A549 (cell line): ENCODE measurements at regions not wholly inside any gene's neighbourhood (a gene's known extent, or its start where the extent isn't known, plus 50 kb on each side); places are given as distances from the start of the nearest gene placed in this dataset.

Experiments
- ATAC-seq, 2 experiments: fragments of 200-7000 bp in 1 of 2; fragments of >200 bp in 1 of 2; cut with Nextera tagmentation in 1 of 2; cut with Tn5 transposase in 1 of 2; 3 replicates each; pipeline versions ENCODE4 v1.8.0 to v1.9.1; 2018 to 2020; ENCODE audit warnings: mild to moderate bottlenecking in 1 of 2, moderate library complexity in 1 of 2
- CTCF ChIA-PET: fragments of 300-600 bp; sonication (Branson Sonifier 250); formaldehyde crosslinking; extraction: SDS; loops from one replicate; lab custom pipeline; 2021; ENCODE audit warnings: antibody characterized with exemption, inconsistent platforms; lab: Yijun Ruan, JAX
- POLR2A ChIA-PET: fragments of 350-600 bp; formaldehyde crosslinking; extraction: SDS; loops from one replicate; lab custom pipeline; 2021; ENCODE audit warnings: antibody characterized with exemption, inconsistent platforms; lab: Yijun Ruan, JAX
- DNase-seq, 2 experiments: peaks; one replicate each; pipeline versions ENCODE4 v3.0.0 to v3.0.0-alpha.2; 2011 to 2016; ENCODE audit warnings: low read depth in 1 of 2, low spot score in 1 of 2
- FAIRE-seq: peaks from 2 replicates; lab custom pipeline; 2011; peaks lifted over from hg19 to GRCh38; lab: Jason Lieb, UNC
- H3K27ac ChIP-seq, 2 experiments: fragments of >200 bp; sonication (Bioruptor Twin); formaldehyde crosslinking; 3 replicates each; pipeline ENCODE4 v1.5.1; 2016 to 2017
- H3K4me1 ChIP-seq: fragments of >200 bp; sonication (Bioruptor Twin); formaldehyde crosslinking; 3 replicates; pipeline ENCODE4 v1.6.1; 2016
- H3K4me2 ChIP-seq: fragments of >200 bp; sonication (Bioruptor Twin); formaldehyde crosslinking; 3 replicates; pipeline ENCODE4 v1.6.1; 2016
- H3K4me3 ChIP-seq: fragments of >200 bp; sonication (Bioruptor Twin); formaldehyde crosslinking; 3 replicates; pipeline ENCODE4 v1.5.1; 2016
- H3K9me3 ChIP-seq: fragments of >200 bp; sonication (Bioruptor Twin); formaldehyde crosslinking; 3 replicates; pipeline ENCODE4 v1.6.1; 2016
- CBX2 ChIP-seq: fragments of 200-600 bp; sonication (generic); IDR thresholded peaks from 2 replicates; pipeline ENCODE4 v1.6.1; 2016; ENCODE audit warnings: low read depth, mild to moderate bottlenecking, borderline replicate concordance
- CBX8 ChIP-seq: fragments of 200-600 bp; sonication (generic); IDR thresholded peaks from 2 replicates; pipeline ENCODE4 v1.6.1; 2016
- CHD4 ChIP-seq: fragments of 200-600 bp; sonication (generic); IDR thresholded peaks from 2 replicates; pipeline ENCODE4 v1.6.1; 2016; ENCODE audit warnings: antibody characterized with exemption, mild to moderate bottlenecking, borderline replicate concordance
- EHMT2 ChIP-seq: fragments of 200-600 bp; sonication (generic); IDR thresholded peaks from 2 replicates; pipeline ENCODE4 v1.6.1; 2016; ENCODE audit warnings: antibody characterized with exemption, low read depth, mild to moderate bottlenecking, moderate library complexity
- EP300 ChIP-seq, 2 experiments: fragments of >200 bp; sonication (Bioruptor Twin); formaldehyde crosslinking; IDR thresholded peaks; 2 replicates in 1 of 2; 3 replicates in 1 of 2; pipeline ENCODE4 v1.6.1; 2016 to 2017
- FOSL2 ChIP-seq, 2 experiments: fragments of 450-650 bp in 1 of 2; fragments of >200 bp in 1 of 2; sonication (Bioruptor Twin) in 1 of 2; formaldehyde crosslinking; IDR thresholded peaks; 2 replicates each; pipeline versions ENCODE4 v1.5.0 to v1.6.1; 2016 to 2020; ENCODE audit warnings: mild to moderate bottlenecking in 1 of 2, moderate library complexity in 1 of 2
- FOXS1 ChIP-seq: fragments of 250-450 bp; sonication (Bioruptor Pico); IDR thresholded peaks from 2 replicates; pipeline ENCODE4 v1.5.0; 2020; ENCODE audit warnings: mild to moderate bottlenecking, moderate library complexity
- GATA3 ChIP-seq: IDR thresholded peaks from 2 replicates; pipeline ENCODE4 v1.6.1; 2012; ENCODE audit warnings: borderline replicate concordance
- HOXB13 ChIP-seq: fragments of 250-450 bp; sonication (Bioruptor Pico); IDR thresholded peaks from 2 replicates; pipeline ENCODE4 v1.5.0; 2020; ENCODE audit warnings: low read depth, mild to moderate bottlenecking, moderate library complexity
- JUNB ChIP-seq: fragments of >200 bp; sonication (Bioruptor Twin); formaldehyde crosslinking; IDR thresholded peaks from 2 replicates; pipeline ENCODE4 v1.6.1; 2016
- KDM1A ChIP-seq: fragments of 200-600 bp; sonication (generic); IDR thresholded peaks from 2 replicates; pipeline ENCODE4 v1.6.1; 2016; ENCODE audit warnings: low read depth, mild to moderate bottlenecking
- MAZ ChIP-seq: fragments of 150-350 bp; IDR thresholded peaks from 2 replicates; pipeline ENCODE4 v1.6.1; 2014; ENCODE audit warnings: antibody characterized with exemption, low read depth, low read length, borderline replicate concordance
- NFE2L2 ChIP-seq: fragments of 150-350 bp; conservative IDR thresholded peaks from 2 replicates; pipeline ENCODE4 v1.6.1; 2014; ENCODE audit warnings: low read length
- NR3C1 ChIP-seq: fragments of >200 bp; sonication (Bioruptor Twin); formaldehyde crosslinking; IDR thresholded peaks from 3 replicates; pipeline ENCODE4 v1.6.1; 2017
- PHF8 ChIP-seq: fragments of 200-600 bp; sonication (generic); IDR thresholded peaks from 2 replicates; pipeline ENCODE4 v1.6.1; 2016; ENCODE audit warnings: low read depth, mild to moderate bottlenecking, antibody characterized with exemption, moderate library complexity, borderline replicate concordance
- RCOR1 ChIP-seq: fragments of 150-350 bp; IDR thresholded peaks from 2 replicates; pipeline ENCODE4 v1.6.1; 2014; ENCODE audit warnings: antibody characterized with exemption, low read length, low read depth
- SREBF2 ChIP-seq: fragments of 450-650 bp; IDR thresholded peaks from 2 replicates; pipeline ENCODE4 v1.6.1; 2014; ENCODE audit warnings: mild to moderate bottlenecking, moderate library complexity
- ZC3H11A ChIP-seq: fragments of 450-650 bp; IDR thresholded peaks from 2 replicates; pipeline ENCODE4 v1.6.1; 2014; ENCODE audit warnings: antibody characterized with exemption, mild to moderate bottlenecking
- ZNF302 ChIP-seq: fragments of 250-450 bp; sonication (Bioruptor Pico); IDR thresholded peaks from 2 replicates; pipeline ENCODE4 v1.9.0; 2021; ENCODE audit warnings: inconsistent platforms, mild to moderate bottlenecking, moderate library complexity
- ZSCAN20 ChIP-seq: fragments of 250-450 bp; sonication (Bioruptor Pico); IDR thresholded peaks from 2 replicates; pipeline ENCODE4 v1.8.0; 2022; ENCODE audit warnings: mild to moderate bottlenecking, moderate library complexity
- WGBS: methylation state at CpG from one replicate; pipeline ENCODE4 v1.1.6; 2017; ENCODE audit errors: missing lambda C conversion rate; 5-methylcytosine and 5-hydroxymethylcytosine counted together
- TF ChIP-seq, protein P1 (sequence below): fragments of >200 bp; sonication (Bioruptor Twin); formaldehyde crosslinking; IDR thresholded peaks from 2 replicates; pipeline ENCODE4 v1.6.1; 2016
- TF ChIP-seq, protein P2 (sequence below): IDR thresholded peaks from 2 replicates; pipeline ENCODE4 v1.6.1; 2012; ENCODE audit warnings: low read depth, borderline replicate concordance
- TF ChIP-seq, protein P3 (sequence below): fragments of >200 bp; sonication (Bioruptor Twin); formaldehyde crosslinking; IDR thresholded peaks from 3 replicates; pipeline ENCODE4 v1.5.1; 2016
- TF ChIP-seq, protein P4 (sequence below): fragments of >200 bp; sonication (Bioruptor Twin); formaldehyde crosslinking; IDR thresholded peaks from 3 replicates; pipeline ENCODE4 v1.6.1; 2016
- TF ChIP-seq, protein P5 (sequence below): fragments of 150-350 bp; IDR thresholded peaks from 2 replicates; pipeline ENCODE4 v1.6.1; 2014; ENCODE audit warnings: low read depth, mild to moderate bottlenecking, low read length
- TF ChIP-seq, protein P6 (sequence below): IDR thresholded peaks from 2 replicates; pipeline ENCODE4 v1.6.1; 2012
- TF ChIP-seq, protein P7 (sequence below): fragments of 200-600 bp; sonication (generic); IDR thresholded peaks from 2 replicates; pipeline ENCODE4 v1.6.1; 2016; ENCODE audit warnings: antibody characterized with exemption, mild to moderate bottlenecking, moderate library complexity

DNA sequence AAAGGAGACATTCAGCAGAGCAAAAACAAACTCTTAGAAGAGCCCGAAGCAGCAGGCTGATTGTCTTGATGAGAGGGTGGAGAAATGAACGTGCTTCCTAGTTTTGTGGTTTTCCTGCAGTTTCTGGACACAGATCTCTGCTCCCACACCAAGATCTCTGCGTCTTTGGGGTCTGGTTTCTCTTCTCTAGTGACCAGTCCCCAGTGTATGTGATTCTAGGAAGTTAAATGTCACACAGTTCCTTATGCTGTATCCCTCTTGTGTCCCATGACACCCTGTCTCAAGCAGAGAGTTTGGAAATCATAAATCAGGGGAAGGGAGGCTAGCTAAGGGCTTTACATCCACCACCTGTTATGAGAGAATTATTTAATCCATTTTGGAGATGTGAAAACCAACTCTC is 55.4 kb upstream of the KLF14 start:
- FAIRE-seq = no peak

DNA sequence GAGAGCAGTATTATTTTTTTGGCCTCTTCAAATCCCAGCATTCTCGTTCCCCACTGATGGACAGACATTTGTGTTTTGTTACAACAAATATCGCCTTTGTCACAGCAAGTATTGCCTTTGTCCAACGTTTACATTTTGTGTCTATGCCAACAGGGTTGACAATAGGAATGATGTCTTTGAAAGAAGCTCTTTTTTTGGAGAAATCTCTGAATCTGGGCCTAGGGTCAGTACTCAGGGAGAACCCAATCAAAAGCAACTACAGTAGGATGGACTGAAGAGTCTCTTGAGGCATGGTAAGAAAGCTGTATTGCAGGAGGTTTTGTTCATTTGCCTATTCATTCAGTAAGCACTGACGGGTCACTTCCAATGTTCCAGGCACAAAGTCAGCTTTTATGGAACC is 57.7 kb upstream of the KLF14 start:
- ChIA-PET CTCF (interaction anchor here (0.6 to 0.7 kb wide), 2 partner anchors 123 to 803 kb away, joined by 3 read pairs; no protein-coding TSS in a partner anchor), POLR2A (no interaction called here)
- no peak overlapping the region for H3K4me2 ChIP-seq
- H3K27ac ChIP-seq = no peak overlapping the region
- DNase-seq (no peak), ATAC-seq (no peak), FAIRE-seq (no peak)
- H3K4me1 ChIP-seq = no peaks in the 10 kb centered on the region
- WGBS = 79% methylated on average over 4 of the region's 4 CpGs
- no peaks in the 10 kb centered on the region for H3K9me3 ChIP-seq
- H3K4me3 ChIP-seq = no peak overlapping the region
- TF ChIP-seq SREBF2 (no peak), CBX2 (no peak), FOXS1 (CRISPR knock-in tag) (no peak), HOXB13 (no peak), GATA3 (no peak), CBX8 (no peak), ZSCAN20 (CRISPR knock-in tag) (no peak), NFE2L2 (no peak), RCOR1 (no peak), CHD4 (no peak)
- TF ChIP-seq, protein P1, sequence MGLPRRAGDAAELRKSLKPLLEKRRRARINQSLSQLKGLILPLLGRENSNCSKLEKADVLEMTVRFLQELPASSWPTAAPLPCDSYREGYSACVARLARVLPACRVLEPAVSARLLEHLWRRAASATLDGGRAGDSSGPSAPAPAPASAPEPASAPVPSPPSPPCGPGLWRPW = no peak
- TF ChIP-seq, protein P2, sequence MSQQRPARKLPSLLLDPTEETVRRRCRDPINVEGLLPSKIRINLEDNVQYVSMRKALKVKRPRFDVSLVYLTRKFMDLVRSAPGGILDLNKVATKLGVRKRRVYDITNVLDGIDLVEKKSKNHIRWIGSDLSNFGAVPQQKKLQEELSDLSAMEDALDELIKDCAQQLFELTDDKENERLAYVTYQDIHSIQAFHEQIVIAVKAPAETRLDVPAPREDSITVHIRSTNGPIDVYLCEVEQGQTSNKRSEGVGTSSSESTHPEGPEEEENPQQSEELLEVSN = no peak
- TF ChIP-seq, protein P3, sequence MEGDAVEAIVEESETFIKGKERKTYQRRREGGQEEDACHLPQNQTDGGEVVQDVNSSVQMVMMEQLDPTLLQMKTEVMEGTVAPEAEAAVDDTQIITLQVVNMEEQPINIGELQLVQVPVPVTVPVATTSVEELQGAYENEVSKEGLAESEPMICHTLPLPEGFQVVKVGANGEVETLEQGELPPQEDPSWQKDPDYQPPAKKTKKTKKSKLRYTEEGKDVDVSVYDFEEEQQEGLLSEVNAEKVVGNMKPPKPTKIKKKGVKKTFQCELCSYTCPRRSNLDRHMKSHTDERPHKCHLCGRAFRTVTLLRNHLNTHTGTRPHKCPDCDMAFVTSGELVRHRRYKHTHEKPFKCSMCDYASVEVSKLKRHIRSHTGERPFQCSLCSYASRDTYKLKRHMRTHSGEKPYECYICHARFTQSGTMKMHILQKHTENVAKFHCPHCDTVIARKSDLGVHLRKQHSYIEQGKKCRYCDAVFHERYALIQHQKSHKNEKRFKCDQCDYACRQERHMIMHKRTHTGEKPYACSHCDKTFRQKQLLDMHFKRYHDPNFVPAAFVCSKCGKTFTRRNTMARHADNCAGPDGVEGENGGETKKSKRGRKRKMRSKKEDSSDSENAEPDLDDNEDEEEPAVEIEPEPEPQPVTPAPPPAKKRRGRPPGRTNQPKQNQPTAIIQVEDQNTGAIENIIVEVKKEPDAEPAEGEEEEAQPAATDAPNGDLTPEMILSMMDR = no peak

More for the DNA sequence above, 55.4 kb upstream of the KLF14 start:
- CTCF ChIA-PET = no interaction called here
- H3K27ac ChIP-seq = no peak overlapping the region
- no peak overlapping the region for H3K4me2 ChIP-seq
- ATAC-seq (no peak), DNase-seq (no peak)
- no peak overlapping the region for H3K4me3 ChIP-seq
- POLR2A ChIA-PET = no interaction called here
- WGBS = 36% methylated on average over 3 of the region's 3 CpGs
- no peaks in the 10 kb centered on the region for H3K9me3 ChIP-seq
- no peaks in the 10 kb centered on the region for H3K4me1 ChIP-seq
- no peak for TF ChIP-seq FOSL2 (IDR thresholded peaks at IDR 0.05)
- TF ChIP-seq FOSL2 (CRISPR knock-in tag; IDR thresholded peaks at IDR 0.05) = no peak
- no peak for TF ChIP-seq FOXS1 (CRISPR knock-in tag)
- no peak for TF ChIP-seq EHMT2
- TF ChIP-seq JUNB = no peak
- TF ChIP-seq EP300 (IDR thresholded peaks at IDR 0.05) = no peak
- no peak for TF ChIP-seq ZSCAN20 (CRISPR knock-in tag)
- TF ChIP-seq, protein P1 = no peak
- TF ChIP-seq, protein P2 = no peak
- TF ChIP-seq, protein P4, sequence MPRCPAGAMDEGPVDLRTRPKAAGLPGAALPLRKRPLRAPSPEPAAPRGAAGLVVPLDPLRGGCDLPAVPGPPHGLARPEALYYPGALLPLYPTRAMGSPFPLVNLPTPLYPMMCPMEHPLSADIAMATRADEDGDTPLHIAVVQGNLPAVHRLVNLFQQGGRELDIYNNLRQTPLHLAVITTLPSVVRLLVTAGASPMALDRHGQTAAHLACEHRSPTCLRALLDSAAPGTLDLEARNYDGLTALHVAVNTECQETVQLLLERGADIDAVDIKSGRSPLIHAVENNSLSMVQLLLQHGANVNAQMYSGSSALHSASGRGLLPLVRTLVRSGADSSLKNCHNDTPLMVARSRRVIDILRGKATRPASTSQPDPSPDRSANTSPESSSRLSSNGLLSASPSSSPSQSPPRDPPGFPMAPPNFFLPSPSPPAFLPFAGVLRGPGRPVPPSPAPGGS = no peak
- no peak for TF ChIP-seq NFE2L2
- no peak for TF ChIP-seq ZC3H11A
- no peak for TF ChIP-seq ZNF302 (CRISPR knock-in tag)
- TF ChIP-seq, protein P5, sequence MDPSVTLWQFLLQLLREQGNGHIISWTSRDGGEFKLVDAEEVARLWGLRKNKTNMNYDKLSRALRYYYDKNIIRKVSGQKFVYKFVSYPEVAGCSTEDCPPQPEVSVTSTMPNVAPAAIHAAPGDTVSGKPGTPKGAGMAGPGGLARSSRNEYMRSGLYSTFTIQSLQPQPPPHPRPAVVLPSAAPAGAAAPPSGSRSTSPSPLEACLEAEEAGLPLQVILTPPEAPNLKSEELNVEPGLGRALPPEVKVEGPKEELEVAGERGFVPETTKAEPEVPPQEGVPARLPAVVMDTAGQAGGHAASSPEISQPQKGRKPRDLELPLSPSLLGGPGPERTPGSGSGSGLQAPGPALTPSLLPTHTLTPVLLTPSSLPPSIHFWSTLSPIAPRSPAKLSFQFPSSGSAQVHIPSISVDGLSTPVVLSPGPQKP = no peak
- no peak for TF ChIP-seq NR3C1
- TF ChIP-seq, protein P6, sequence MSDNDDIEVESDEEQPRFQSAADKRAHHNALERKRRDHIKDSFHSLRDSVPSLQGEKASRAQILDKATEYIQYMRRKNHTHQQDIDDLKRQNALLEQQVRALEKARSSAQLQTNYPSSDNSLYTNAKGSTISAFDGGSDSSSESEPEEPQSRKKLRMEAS = no peak
- TF ChIP-seq KDM1A = no peak
- no peak for TF ChIP-seq MAZ
- no peak for TF ChIP-seq HOXB13
- TF ChIP-seq, protein P7, sequence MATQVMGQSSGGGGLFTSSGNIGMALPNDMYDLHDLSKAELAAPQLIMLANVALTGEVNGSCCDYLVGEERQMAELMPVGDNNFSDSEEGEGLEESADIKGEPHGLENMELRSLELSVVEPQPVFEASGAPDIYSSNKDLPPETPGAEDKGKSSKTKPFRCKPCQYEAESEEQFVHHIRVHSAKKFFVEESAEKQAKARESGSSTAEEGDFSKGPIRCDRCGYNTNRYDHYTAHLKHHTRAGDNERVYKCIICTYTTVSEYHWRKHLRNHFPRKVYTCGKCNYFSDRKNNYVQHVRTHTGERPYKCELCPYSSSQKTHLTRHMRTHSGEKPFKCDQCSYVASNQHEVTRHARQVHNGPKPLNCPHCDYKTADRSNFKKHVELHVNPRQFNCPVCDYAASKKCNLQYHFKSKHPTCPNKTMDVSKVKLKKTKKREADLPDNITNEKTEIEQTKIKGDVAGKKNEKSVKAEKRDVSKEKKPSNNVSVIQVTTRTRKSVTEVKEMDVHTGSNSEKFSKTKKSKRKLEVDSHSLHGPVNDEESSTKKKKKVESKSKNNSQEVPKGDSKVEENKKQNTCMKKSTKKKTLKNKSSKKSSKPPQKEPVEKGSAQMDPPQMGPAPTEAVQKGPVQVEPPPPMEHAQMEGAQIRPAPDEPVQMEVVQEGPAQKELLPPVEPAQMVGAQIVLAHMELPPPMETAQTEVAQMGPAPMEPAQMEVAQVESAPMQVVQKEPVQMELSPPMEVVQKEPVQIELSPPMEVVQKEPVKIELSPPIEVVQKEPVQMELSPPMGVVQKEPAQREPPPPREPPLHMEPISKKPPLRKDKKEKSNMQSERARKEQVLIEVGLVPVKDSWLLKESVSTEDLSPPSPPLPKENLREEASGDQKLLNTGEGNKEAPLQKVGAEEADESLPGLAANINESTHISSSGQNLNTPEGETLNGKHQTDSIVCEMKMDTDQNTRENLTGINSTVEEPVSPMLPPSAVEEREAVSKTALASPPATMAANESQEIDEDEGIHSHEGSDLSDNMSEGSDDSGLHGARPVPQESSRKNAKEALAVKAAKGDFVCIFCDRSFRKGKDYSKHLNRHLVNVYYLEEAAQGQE = no peak
- no peak for TF ChIP-seq PHF8
